ENCODE measurements at regions not wholly inside any gene's neighbourhood (a gene's known extent, or its start where the extent isn't known, plus 50 kb on each side); places are given as distances from the start of the nearest gene placed in this dataset.

DNA sequence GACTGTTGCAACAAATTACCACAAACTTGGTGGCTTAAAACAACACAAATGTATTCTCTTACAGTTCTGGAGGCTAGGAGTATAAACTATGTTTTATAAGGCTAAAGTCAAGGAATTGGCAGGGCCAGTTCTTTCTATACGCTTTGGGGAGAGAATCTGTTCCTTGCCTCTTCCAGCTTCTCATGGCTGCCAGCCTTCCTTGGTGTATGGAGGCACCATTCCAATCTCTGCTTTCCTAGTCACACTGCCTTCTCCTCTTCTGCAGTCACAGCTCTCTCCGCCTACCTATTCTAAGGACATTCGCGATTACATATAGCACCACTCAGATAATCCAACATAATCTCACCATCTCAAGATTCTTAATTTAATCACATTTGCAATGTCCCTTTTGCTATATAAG lies 140.4 kb upstream of the GNAO1 start:
- H3K36me3 ChIP-seq (ENCODE audit: insufficient read depth, low read length): no peaks in the 10 kb centered on the region
- no peak for TF ChIP-seq POLR2AphosphoS5 (IDR thresholded peaks at IDR 0.05)
- TF ChIP-seq, protein P1, sequence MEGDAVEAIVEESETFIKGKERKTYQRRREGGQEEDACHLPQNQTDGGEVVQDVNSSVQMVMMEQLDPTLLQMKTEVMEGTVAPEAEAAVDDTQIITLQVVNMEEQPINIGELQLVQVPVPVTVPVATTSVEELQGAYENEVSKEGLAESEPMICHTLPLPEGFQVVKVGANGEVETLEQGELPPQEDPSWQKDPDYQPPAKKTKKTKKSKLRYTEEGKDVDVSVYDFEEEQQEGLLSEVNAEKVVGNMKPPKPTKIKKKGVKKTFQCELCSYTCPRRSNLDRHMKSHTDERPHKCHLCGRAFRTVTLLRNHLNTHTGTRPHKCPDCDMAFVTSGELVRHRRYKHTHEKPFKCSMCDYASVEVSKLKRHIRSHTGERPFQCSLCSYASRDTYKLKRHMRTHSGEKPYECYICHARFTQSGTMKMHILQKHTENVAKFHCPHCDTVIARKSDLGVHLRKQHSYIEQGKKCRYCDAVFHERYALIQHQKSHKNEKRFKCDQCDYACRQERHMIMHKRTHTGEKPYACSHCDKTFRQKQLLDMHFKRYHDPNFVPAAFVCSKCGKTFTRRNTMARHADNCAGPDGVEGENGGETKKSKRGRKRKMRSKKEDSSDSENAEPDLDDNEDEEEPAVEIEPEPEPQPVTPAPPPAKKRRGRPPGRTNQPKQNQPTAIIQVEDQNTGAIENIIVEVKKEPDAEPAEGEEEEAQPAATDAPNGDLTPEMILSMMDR (IDR thresholded peaks at IDR 0.05; ENCODE audit: poor library complexity, severe bottlenecking): no peak

DNA sequence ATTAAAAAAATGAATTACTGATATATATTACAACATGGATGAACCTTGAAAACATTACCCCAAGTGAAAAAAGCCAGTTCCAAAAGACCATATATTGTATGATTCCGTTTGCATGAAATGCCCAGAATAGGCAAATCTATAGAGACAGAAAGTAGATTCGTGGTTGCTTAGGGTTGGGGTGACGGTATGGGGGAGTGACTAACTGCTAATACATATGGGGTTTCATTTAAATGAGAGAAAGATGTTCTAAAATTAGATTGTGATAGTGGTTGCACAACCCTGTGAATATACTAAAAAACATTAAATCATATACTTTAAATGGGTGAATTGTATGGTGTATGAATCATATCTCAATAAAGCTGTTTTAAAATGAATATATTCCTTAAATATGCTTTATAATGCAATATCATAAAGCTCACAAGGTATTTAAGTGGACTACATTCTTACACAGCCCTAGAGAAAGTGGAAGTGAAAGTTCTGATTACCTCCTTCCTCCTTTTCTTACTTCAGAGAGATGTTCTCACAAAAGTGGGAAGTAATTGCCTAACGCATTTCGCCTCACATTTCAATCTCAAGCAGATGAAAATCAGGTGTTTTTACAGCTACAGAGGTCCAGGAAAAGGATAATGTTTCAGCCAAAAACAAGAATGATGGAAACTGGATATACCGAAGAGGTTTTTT lies 142.7 kb upstream of the GNAO1 start:
- H3K27ac ChIP-seq (ENCODE audit: low read length): no peak overlapping the region
- H3K79me2 ChIP-seq (replicated peaks; ENCODE audit: insufficient read depth, low read length): no peaks in the 10 kb centered on the region
- H4K20me1 ChIP-seq (ENCODE audit: insufficient read depth): no peaks in the 10 kb centered on the region
- no peaks in the 10 kb centered on the region for H3K9me3 ChIP-seq (ENCODE audit: low read length)
- no peaks in the 10 kb centered on the region for H3K9me2 ChIP-seq (ENCODE audit: insufficient read depth, low read length)
- H3K36me3 ChIP-seq (ENCODE audit: insufficient read depth, low read length): no peaks in the 10 kb centered on the region
- no peaks in the 10 kb centered on the region for H3K27me3 ChIP-seq (ENCODE audit: insufficient read depth, low read depth, low read length)
- no peak overlapping the region for H3K4me3 ChIP-seq (ENCODE audit: low read length)
- TF ChIP-seq, protein P2, sequence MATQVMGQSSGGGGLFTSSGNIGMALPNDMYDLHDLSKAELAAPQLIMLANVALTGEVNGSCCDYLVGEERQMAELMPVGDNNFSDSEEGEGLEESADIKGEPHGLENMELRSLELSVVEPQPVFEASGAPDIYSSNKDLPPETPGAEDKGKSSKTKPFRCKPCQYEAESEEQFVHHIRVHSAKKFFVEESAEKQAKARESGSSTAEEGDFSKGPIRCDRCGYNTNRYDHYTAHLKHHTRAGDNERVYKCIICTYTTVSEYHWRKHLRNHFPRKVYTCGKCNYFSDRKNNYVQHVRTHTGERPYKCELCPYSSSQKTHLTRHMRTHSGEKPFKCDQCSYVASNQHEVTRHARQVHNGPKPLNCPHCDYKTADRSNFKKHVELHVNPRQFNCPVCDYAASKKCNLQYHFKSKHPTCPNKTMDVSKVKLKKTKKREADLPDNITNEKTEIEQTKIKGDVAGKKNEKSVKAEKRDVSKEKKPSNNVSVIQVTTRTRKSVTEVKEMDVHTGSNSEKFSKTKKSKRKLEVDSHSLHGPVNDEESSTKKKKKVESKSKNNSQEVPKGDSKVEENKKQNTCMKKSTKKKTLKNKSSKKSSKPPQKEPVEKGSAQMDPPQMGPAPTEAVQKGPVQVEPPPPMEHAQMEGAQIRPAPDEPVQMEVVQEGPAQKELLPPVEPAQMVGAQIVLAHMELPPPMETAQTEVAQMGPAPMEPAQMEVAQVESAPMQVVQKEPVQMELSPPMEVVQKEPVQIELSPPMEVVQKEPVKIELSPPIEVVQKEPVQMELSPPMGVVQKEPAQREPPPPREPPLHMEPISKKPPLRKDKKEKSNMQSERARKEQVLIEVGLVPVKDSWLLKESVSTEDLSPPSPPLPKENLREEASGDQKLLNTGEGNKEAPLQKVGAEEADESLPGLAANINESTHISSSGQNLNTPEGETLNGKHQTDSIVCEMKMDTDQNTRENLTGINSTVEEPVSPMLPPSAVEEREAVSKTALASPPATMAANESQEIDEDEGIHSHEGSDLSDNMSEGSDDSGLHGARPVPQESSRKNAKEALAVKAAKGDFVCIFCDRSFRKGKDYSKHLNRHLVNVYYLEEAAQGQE (IDR thresholded peaks at IDR 0.05; ENCODE audit: borderline replicate concordance): no peak
- TF ChIP-seq TAF1 (IDR thresholded peaks at IDR 0.05; ENCODE audit: low read depth) (no peak), EZH2 (IDR thresholded peaks at IDR 0.05; ENCODE audit: borderline replicate concordance, insufficient read depth, low read length, poor library complexity, severe bottlenecking) (no peak), POLR2AphosphoS5 (IDR thresholded peaks at IDR 0.05) (no peak), RAD21 (conservative IDR thresholded peaks at IDR 0.05) (no peak), EP300 (conservative IDR thresholded peaks at IDR 0.05; ENCODE audit: poor library complexity, severe bottlenecking) (no peak)
- H3K4me2 ChIP-seq (ENCODE audit: low read length): no peak overlapping the region
- no peaks in the 10 kb centered on the region for H3F3A ChIP-seq (ENCODE audit: insufficient read depth, low read length, poor library complexity, severe bottlenecking)
- H3K9ac ChIP-seq (ENCODE audit: low read length): no peak overlapping the region
- H2AFZ ChIP-seq (ENCODE audit: low read depth, low read length): no peak overlapping the region

More for the DNA sequence above, 140.4 kb upstream of the GNAO1 start:
- Histone ChIP-seq H3K79me2 (replicated peaks; ENCODE audit: insufficient read depth, low read length) (no peaks in the 10 kb centered on the region), H4K20me1 (ENCODE audit: insufficient read depth) (no peaks in the 10 kb centered on the region), H3F3A (ENCODE audit: insufficient read depth, low read length, poor library complexity, severe bottlenecking) (no peaks in the 10 kb centered on the region), H3K27me3 (ENCODE audit: insufficient read depth, low read depth, low read length) (no peaks in the 10 kb centered on the region), H3K4me2 (ENCODE audit: low read length) (no peak overlapping the region), H2AFZ (ENCODE audit: low read depth, low read length) (no peak overlapping the region), H3K9me3 (ENCODE audit: low read length) (no peaks in the 10 kb centered on the region), H3K9me2 (ENCODE audit: insufficient read depth, low read length) (no peaks in the 10 kb centered on the region), H3K27ac (ENCODE audit: low read length) (no peak overlapping the region), H3K9ac (ENCODE audit: low read length) (no peak overlapping the region), H3K4me3 (ENCODE audit: low read length) (no peak overlapping the region)

Data from neural cell (in vitro differentiated cells).